GM12892 (cell line): ENCODE measurements at regions not wholly inside any gene's neighbourhood (a gene's known extent, or its start where the extent isn't known, plus 50 kb on each side); places are given as distances from the start of the nearest gene placed in this dataset.

Experiments
- POLR2A ChIP-seq: IDR thresholded peaks from 2 replicates; pipeline ENCODE4 v1.6.1; 2011; ENCODE audit warnings: low read depth, low read length, control low read depth
- POLR2AphosphoS5 ChIP-seq: IDR thresholded peaks from 2 replicates; pipeline ENCODE4 v1.6.1; 2011; ENCODE audit warnings: low read depth, low read length, control low read depth

DNA sequence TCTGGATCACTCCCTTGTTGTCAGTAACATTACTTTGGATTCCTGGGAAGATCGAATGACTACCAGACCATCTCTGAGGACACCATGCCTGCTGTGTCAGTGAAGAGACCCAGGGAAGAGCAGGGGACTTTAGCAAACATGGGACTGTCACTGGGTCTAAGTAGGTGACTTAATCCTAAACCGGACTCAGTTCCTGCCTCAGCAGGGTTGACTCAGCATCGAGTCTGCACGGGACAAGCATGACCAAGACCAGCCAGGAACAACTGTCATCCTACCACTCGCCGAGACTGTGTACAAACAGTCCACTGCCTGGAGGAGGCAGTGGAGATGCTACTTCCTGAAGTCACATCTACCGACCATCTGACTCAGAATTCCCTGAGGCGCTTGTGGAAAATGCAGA lies 53.2 kb upstream of the RAB4A start:
- TF ChIP-seq POLR2AphosphoS5 (no peak), POLR2A (no peak)
